HG03432 (cell line): ENCODE measurements at regions not wholly inside any gene's neighbourhood (a gene's known extent, or its start where the extent isn't known, plus 50 kb on each side); places are given as distances from the start of the nearest gene placed in this dataset.

Source experiments
- ATAC-seq: cut with Tn5 transposase; IDR thresholded peaks from one replicate; pipeline ENCODE4 v1.9.1; 2021; ENCODE audit warnings: mild to moderate bottlenecking, moderate library complexity; ENCODE audit not compliant: unreplicated experiment

- ATAC-seq = no peak
These were observed 449.5 kb downstream of the VRK1 start for GRCh38 chr14:97246648-97247047.

- no peak for ATAC-seq
These were observed 451.8 kb downstream of the VRK1 start for GRCh38 chr14:97248973-97249372.

GRCh38 chr14:97250931-97251330 lies 453.7 kb downstream of the VRK1 start:
- no peak for ATAC-seq

GRCh38 chr14:97251491-97252155 lies 454.4 kb downstream of the VRK1 start:
- peak; percentile 59 for ATAC-seq

GRCh38 chr14:97253756-97254155 lies 456.6 kb downstream of the VRK1 start:
- no peak for ATAC-seq

GRCh38 chr14:97262336-97262735 lies 465.2 kb downstream of the VRK1 start:
- no peak for ATAC-seq

GRCh38 chr14:97264516-97265230 lies 467.5 kb downstream of the VRK1 start:
- ATAC-seq = no peak

GRCh38 chr14:97266653-97267052 lies 469.5 kb downstream of the VRK1 start:
- ATAC-seq = no peak

GRCh38 chr14:97267509-97267908 lies 470.3 kb downstream of the VRK1 start:
- ATAC-seq = no peak

- no peak for ATAC-seq
These were observed 470.9 kb downstream of the VRK1 start for GRCh38 chr14:97268097-97268496.

- no peak for ATAC-seq
These were observed 473.1 kb downstream of the VRK1 start for GRCh38 chr14:97270308-97270707.

GRCh38 chr14:97271451-97271960 lies 474.3 kb downstream of the VRK1 start:
- ATAC-seq = no peak

GRCh38 chr14:97273540-97273939 lies 476.4 kb downstream of the VRK1 start:
- ATAC-seq = no peak

GRCh38 chr14:97274626-97275025 lies 477.4 kb downstream of the VRK1 start:
- ATAC-seq = no peak

- no peak for ATAC-seq
These were observed 478.1 kb downstream of the VRK1 start for GRCh38 chr14:97275276-97275675.

GRCh38 chr14:97276573-97276972 lies 479.4 kb downstream of the VRK1 start:
- no peak for ATAC-seq

GRCh38 chr14:97277711-97278110 lies 480.5 kb downstream of the VRK1 start:
- no peak for ATAC-seq

GRCh38 chr14:97280526-97280925 lies 483.3 kb downstream of the VRK1 start:
- no peak for ATAC-seq

GRCh38 chr14:97281741-97282140 lies 484.6 kb downstream of the VRK1 start:
- no peak for ATAC-seq

- no peak for ATAC-seq
These were observed 485.2 kb downstream of the VRK1 start for GRCh38 chr14:97282210-97283004.

GRCh38 chr14:97283005-97283403 lies 485.8 kb downstream of the VRK1 start:
- ATAC-seq = no peak

GRCh38 chr14:97283426-97283825 lies 486.2 kb downstream of the VRK1 start:
- ATAC-seq = no peak
